NCI-H510A (cell line): ENCODE measurements at regions not wholly inside any gene's neighbourhood (a gene's known extent, or its start where the extent isn't known, plus 50 kb on each side); places are given as distances from the start of the nearest gene placed in this dataset.

ENCODE experiments used
- DNase-seq: peaks from one replicate; lab custom pipeline; 2025; lab: John Stamatoyannopoulos, UW

DNA sequence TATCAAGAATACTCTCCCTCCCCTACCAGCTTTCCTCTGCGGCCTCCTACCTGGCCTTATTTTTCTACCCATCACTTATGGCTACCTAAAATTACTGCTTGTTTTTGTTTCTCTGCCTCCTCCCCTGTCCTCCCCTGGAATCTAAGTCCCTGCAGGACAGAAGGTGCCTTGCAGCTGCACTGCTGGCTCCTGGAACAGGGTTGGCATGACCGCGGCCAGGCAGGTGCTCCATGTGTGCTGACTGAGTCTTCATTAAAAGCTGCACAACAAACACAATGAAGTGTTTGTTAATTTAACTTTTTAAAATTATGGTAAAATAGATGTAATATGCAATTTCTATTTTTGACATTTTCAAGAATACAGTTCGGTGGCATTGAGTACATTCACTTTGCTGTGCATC, 171.9 kb upstream of the FHL2 start:
- DNase-seq = no peak

DNA sequence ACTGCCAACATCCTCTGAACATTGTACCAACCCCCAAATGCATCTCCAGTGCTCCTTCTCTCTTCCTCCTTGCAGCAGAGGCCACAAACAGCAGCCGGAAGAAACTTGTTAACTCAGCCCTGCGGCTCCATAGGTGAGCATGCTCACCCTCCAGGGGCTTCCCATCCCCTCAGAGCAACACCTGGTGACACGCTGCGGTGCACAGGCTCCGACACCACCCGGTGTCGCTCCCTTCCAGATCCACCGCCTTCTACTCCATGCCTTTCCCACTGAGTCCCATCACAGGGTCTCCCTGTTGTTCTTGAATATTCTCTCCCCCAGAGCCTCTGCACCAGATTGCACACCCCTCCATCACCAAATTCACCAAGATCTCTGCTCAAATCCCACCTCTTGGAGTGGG, 171.5 kb upstream of the FHL2 start:
- no peak for DNase-seq

DNA sequence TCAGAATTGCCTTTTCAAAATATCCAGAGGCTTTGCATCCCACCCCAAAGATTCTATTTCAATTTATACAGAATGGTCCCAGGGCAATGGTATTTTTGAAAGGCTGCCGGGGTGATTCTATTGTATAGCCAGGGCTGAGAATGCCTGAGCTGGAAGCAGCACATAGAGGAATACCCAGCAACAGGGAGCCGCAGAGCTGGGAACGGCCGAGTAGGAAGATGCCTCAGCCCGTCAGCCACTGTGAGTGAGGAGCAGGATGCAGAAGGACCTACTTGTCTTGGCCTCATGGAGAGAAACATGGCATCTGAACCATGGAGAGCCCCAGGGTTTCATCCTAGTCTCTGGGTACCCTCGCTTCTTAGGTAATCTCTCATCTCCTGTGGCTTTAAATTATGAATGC, 170.8 kb upstream of the FHL2 start:
- no peak for DNase-seq

DNA sequence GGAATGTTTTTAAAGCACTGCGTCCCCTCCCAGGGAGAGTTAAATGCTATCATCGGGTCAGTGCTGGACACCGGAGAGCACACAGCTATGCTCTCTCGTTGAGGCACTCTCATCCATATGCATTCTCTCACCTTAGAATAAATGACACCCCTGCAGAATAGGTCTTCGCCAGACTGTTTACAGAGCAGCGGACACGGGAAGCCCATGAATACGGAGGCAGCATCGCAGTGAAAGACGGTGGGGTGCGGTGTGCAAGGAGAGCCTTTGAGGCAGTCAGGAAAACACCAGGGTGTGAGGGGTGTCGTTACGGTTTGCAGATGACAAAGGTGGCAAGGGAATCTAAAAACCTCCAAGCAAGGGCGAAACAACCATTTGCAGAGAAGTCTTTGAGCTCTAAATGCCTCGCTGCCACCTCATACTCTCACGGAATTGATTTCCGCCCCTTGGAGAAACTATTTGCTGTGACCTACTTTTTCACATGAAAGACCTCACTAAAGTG, 169.2 kb upstream of the FHL2 start:
- no peak for DNase-seq

DNA sequence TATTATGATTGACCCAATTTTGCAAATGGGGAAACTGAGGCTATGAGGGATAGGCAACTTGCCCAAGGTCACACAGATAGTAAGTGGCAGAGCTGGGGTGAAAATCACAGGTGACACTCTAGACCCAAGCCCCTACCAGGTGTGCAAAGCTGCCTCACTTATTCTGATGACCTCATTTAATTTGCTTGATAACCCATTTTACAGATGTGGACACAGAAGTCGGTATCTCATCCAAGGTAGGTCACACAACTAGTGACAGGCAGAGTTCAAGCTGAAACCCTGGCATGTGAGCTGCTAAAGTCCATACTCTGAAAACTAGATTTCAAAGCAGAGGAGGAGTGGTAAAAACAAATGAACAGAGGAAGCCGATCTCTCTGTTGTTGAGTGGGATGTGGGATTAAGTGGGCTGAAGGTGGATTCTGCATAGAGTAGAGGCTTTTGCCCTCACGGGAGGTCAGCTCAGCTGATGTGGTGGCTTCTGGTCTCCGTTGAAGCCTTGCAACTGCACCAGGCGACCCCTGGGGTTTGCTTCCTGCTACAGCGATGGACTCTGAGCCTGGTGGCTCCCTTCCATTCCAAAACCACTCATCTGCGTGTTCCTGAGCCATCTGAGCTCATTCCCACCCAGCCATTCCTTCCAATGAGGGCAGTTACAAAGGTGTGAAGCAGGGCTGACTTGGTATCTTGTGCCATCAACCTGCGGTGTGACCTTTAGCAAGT, 164.3 kb upstream of the FHL2 start:
- DNase-seq = no peak

DNA sequence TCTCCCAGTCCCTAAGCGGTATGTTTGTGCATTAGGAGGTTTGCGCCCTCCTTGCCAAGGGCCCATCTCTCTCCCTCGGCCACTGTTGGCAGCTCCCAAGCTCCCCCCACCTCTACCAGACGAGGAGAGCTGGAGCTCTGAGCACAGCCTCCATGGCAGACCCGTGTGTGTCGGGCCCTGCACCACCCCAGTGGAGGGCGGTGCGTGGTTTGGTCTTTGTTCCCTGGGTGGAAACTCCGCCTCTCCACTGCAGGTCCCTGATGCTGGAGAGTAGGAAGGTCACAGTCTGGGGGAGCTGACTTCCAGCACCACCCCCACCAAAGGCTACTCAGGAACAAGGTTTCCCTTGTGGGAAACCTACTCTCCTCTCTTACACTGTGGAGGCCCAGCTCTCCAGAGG, 162.6 kb upstream of the FHL2 start:
- no peak for DNase-seq

DNA sequence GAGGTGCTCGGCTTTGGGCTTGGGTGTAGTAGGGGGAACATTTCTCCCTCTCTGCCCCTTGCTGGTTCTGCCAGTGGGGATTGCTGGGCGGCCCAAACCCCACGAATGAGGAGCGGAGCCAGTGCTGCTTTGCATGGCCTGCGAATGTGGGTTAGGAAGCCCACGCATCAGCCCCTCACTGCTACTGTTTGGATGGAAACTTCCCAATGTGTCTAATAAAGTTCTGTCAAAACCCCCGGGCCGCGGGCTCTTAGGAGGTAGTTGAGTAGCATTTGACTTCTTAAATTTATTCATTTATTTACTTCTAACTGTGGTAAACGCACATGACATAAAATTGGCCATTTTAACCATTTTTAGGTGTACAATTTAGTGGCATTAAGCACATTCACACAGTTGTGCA, 161.3 kb upstream of the FHL2 start:
- no peak for DNase-seq

DNA sequence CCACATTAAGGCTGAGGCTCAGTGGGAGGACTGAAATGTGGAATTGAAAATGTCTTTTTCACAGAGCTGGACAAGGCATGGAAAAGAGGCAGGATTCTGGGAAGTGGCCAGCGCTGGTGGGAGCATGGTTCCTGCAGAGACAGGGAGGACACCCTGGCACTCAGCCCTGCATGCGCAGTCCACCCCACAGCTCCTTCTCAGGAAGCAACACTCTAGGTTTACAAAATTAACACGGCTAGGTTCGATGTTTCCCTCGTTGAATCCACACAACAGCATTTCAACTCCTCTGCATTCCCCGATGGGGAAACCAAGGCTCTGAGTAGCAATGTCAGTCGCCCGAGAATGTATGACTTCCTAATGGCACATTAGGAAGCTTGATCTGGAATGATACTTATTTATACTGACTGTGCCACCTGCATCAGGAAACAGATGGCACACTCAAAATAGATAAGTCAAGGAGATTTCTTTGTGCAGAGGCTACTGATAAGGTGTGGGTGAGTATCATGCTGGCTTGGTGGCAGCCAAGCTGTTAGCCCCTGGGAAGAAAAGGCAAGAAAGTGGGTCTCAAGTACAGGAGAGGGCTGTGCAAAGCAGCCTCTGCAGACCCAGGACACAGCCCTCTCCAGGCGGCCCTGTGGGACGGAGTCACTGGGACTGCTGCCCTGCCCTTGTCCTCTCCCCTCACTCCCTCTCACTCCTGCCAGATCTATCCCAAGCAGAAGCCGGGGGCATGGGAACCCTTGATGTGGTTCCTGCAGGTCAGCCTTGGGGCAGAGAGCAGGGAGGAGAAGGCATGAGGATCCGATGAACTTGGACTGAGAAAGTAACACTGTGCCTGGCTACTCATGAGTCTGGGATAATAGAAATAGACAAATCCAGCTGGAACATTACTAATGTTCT, 158.4 kb upstream of the FHL2 start:
- DNase-seq = no peak

DNA sequence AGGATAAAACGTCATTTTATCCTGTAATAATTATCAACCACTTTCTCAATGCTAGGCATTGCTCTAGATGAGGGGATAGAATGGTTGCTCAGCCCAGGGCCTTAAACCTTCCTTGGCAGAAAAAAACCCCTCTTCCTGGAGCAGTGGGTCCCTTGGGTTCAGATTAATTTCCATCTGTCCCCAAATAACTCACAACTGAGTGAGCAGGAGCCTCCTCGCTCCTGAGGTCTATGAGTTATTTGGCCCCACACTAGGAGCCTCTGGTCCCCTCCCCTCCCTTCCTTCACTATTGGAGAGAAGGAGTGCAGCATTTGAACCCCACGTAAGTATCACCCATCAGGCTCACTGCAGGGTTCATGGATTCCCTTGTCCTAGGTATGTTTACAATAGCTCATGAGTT, 157.5 kb upstream of the FHL2 start:
- no peak for DNase-seq

DNA sequence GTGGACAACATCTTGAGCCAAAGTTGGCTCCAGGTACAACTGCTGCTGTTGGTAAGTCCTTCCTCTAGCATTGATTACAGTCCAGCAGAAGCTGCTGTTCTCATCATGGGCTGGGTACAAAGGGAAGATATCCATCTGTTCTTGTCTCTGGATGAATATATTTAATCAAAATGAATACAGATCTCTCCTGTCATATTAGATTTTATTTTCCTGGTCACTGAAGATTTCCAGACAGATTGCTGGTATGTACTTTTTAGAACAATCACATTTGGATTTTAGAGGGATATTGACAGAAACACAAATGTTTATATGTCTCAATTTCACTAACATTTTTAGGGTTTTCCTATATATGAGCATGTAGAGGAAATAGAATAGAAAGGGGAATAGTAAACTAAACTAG, 155.4 kb upstream of the FHL2 start:
- DNase-seq = no peak

DNA sequence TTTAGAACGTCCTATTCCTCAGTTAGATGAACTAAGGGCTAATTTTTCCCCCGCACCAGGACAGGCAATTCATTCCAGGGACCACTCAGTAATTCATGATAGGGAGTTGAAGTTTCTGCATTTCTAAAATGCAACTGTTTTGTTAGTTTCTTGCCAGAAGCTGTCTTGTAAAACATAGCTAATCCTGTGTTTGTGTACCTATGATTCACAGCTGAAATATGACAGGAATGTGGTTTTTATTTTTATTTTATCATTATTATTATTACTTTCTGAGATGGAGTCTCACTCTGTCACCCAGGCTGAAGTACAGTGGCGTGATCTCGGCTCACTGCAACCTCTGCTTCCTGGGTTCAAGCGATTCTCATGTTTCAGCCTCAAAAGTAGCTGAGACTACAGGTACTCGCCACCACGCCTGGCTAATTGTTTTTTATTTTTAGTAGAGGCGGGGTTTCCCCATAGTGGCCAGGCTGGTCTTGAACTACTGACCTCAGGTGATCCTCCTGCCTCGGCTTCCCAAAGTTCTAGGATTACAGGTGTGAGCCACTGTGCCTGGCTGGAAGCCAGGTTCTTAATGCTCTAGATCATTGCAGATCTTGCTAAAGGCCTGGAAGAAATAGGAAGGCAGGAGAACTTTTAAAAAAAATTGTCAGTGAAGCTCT, 154.8 kb upstream of the FHL2 start:
- DNase-seq = no peak

DNA sequence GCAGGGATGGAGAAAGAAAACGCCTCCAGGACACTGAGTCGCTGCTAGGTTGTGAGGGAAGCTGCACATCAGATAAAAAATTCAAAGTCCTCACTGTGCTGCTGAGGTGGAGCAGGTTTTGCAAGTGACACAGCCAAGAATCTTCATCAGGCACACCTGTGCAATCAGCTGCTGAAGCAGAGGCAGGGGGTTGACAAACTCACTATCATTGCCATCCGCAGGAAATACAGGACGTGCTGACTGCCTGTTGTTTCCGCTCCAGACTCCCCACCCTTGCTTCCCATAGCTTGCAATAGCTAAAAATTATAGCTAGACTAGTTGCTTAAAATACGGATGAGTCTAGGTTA, 147.8 kb upstream of the FHL2 start:
- no peak for DNase-seq

DNA sequence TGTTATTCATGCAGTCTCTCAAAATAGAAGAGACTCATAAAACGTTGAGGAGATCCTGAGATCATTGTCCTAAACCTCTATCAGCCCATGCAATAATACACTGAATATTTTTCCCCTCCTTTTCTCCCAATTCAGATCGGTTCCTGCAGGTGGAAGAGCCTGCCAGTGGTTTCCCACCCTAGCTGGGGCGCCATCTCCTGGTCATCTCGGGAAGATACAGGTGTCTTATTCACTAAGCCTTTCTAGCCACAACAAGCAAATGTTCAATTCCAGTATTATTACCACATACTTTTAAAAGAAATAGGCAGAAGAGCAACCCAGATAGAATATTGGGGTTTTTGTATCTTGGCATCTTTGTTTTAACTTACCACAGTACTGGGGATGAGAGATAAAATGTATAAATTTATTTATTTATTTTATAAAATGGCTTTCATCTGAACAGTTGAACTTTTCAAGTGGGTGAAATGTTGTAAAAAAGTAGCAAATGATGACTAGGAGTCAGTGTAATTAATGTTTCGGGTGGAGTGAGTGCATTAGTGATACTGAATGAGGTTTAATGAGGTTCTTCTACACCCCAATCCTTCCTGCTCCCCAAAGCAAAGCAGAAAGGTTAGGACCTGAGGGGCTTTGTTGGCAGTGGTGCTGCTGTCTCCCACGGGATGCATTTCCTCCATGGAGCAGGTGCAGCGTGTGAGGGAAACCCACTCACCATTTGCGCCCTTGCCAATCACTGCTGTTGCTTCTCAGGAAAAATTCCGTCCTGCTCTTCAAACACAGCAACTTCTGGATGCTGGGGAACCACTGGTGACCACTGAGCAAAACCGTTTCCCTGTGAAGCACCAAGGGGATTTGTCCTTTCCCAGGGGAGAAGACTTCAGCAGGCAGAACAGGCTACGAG, 147.1 kb upstream of the FHL2 start:
- peak; percentile 31 for DNase-seq

DNA sequence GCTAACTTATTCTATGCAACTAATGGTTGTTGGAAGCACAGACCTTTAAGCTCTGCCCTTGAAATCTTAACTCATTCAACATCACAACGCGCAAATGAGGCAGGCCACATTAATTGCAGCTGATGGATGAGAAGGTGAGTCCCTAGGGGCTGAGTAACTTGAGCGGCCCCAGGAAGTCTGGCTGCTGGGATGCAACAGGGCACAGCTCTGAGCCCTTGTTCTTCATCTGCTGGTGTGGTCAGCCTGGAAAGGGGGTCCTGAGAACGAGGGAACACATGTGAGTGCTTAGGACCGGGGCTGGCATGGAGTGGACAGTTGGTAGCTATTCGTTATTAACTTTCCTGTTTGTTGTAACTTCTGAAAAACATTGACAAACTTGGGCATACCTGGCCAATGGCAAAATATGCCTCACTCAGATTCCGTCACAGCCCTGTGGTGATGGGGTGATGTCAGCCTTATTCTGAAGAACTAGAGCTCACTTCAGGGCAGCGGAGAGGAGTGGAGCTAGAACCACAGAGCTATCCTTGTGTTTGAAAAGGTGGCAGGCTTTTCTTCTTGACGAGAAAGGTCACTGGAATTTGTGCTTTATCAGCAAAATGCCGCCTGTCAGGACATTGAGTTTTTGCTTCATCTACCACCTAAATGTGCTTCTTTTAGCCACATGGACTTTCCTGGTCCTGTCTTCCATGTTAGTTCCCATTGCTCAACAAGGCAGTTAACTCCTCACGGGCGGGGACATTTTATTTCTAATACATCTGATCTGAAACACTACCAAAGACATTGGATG, 145.9 kb upstream of the FHL2 start:
- DNase-seq = no peak

DNA sequence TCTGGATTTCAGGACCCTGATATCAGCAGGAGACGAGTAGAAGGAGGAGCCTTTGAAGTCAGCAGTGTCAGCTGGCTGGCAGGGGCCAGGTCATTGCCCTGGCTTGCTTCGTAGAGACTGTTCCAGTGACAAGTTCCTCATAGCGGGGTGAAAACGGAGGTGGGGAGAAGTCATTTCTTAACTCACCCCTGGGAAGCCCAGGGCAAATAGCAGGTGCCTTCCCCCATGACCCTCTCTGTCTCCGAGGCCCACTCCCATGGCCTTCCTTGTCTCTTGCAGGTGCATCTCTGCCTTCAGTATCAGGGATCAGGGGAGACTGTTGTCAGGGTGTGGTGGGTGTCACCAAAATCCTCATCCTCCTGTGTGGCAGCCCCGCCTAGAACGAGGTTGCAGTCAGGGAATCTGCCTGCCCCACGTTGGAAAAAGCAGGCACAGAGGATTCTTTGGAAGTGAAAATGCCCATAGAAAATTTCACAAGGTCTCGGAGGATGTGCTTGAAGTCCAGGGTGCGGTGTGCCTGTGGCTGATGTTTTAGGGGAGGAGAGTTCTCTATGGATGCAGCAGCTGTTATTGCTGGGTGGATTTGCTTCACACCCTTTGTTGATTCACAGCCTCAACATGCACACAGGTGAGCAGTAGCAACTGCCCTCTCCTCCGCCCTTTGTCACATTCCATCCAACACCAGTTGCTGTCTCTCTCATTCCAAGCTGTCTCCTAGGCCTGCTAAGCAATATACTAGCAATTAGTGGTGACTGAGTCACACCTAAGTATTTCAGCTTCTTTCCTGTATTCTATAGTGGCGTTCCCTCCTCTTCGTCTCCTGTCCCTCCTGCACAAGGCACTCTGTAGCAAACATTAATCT, 142.6 kb upstream of the FHL2 start:
- DNase-seq = no peak

DNA sequence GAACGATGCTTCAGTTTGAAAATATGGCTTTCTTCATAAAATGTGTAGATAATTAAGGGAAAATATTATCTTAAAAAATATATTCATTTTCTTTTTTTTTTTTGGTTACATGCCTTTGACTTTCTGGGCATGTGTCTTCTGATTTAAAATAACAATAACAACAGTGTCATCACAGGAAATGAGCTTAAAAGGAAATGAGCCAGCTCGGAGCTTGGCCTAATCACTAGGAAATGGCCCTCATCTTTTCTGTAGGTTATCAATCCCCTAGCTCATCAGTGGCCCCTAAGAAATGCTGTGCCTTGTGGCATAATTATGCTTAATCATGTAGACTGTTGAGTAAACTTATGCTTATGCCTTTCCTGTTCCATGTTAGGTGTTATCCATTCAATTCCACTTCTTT, 141.8 kb upstream of the FHL2 start:
- no peak for DNase-seq

DNA sequence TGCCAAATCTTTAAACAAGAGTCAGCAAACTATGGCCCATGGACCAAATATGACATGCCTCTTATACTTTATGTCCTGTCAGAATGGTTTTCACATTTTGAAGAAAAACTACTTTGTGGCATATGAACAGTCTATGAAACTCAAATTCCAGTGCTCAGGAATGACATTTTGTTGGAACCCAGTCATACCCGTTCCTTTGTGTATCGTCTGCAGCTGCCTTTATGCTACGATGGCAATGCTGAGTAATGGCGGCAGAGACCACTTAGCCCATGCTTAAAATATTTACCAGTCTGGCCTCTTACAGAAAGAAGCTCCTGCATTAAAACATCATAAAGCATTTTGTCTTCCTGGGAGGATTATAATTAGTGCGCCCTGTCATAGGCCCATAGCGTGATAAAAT, 140.5 kb upstream of the FHL2 start:
- DNase-seq = no peak

DNA sequence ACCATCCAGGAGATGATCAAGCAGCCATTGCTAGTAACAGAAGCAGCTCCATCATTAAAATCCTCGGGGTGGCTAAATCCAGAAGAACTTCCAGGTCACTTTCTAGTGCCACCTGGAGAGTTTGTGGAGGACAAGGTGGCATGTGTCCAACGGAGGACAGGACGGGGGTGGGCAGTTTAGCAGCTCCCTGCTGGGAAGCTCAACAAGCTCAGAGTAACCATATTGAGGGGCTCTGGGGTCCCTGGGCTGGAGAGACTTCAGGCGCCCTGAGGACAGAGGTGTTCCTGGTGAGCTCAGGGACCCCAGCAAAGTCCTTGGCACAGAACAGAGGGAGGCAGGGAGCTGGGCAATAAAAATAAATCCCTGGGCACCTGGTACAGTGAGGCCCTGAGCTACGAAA, 140.0 kb upstream of the FHL2 start:
- no peak for DNase-seq

DNA sequence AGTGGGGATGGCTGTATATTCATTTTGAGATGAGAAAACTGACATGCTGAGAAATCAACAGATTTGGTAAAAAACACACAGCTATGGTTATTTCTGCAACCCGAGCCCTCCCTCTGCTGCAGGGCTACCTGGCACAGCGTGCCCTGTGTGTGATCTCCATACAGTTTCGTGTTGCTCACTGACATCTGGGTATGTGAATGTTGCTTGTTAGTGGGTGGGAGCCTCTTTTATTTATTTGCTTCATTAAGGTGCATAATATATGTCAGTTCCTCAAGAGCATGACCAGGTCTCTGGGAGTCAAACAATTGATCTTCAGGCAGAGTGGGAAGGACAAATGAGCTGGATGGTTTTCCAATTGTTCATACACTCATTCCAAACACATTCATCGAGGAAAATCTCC, 139.1 kb upstream of the FHL2 start:
- DNase-seq = no peak

DNA sequence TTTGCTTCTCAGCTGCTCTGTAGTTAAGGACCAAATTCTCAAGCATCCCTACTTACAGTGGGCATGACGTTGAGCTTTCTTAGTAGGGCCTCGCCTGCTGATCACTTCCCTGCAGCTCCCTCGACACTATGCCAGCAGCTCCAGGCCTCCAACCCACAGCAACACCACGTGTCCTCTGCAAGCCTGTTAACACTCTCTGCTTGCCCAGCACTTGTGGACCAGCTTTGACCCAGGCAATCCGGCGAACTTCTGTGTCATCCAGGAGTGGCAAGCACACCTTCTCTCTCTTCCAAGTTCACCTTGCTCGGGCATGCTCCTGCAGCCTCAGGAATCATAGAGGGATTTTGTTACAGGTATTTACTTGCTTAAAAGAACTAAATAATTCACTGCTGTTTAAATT, 138.6 kb upstream of the FHL2 start:
- no peak for DNase-seq
